Psoas muscle (tissue), 7 donors: ENCODE measurements at regions not wholly inside any gene's neighbourhood (a gene's known extent, or its start where the extent isn't known, plus 50 kb on each side); places are given as distances from the start of the nearest gene placed in this dataset.

ENCODE experiments used
- ATAC-seq, 4 donors: fragments of 200-7000 bp; cut with Tn5 transposase; one replicate each; pipeline ENCODE4 v1.9.1; 2020; ENCODE audit warnings: moderate library complexity in 3 of 4, mild to moderate bottlenecking in 2 of 4
- DNase-seq, 2 donors: peaks; one replicate each; pipeline ENCODE4 v3.0.0-alpha.2; 2020
- H3K27ac ChIP-seq: fragments of 200-600 bp; one replicate; pipeline ENCODE4 v1.8.0; 2022
- H3K27me3 ChIP-seq, 3 donors: fragments of 200-600 bp in 1 of 3; one replicate each; pipeline versions ENCODE4 v1.6.1 to v1.8.0; 2013 to 2022; ENCODE audit warnings: low read length in 2 of 3, mild to moderate bottlenecking in 2 of 3, moderate library complexity in 1 of 3; ENCODE audit not compliant: insufficient read depth in 3 of 3
- H3K36me3 ChIP-seq, 2 donors: fragments of 200-600 bp in 1 of 2; one replicate each; pipeline versions ENCODE4 v1.6.1 to v1.8.0; 2013 to 2022; ENCODE audit warnings: low read depth in 1 of 2, mild to moderate bottlenecking in 1 of 2, moderate library complexity in 1 of 2; ENCODE audit not compliant: insufficient read depth in 1 of 2
- H3K4me1 ChIP-seq: fragments of 200-600 bp; one replicate; pipeline ENCODE4 v1.8.0; 2022
- H3K4me3 ChIP-seq: fragments of 200-600 bp; one replicate; pipeline ENCODE4 v1.8.0; 2022; ENCODE audit warnings: mild to moderate bottlenecking
- H3K9me3 ChIP-seq: fragments of 200-600 bp; one replicate; pipeline ENCODE4 v1.8.0; 2022
- CTCF ChIP-seq: fragments of 200-600 bp; IDR thresholded peaks from one replicate; pipeline ENCODE4 v1.8.0; 2022; ENCODE audit warnings: antibody characterized with exemption
- WGBS, 3 donors: extraction: QIAGEN DNeasy Blood & Tissue Kit; methylation state at CpG; one replicate each; pipeline versions ENCODE4 v1.1.6 to v1.1.7; 2013; 5-methylcytosine and 5-hydroxymethylcytosine counted together
- intact Hi-C, 2 donors: fragments of 100-400 bp; cut with DNase I; formaldehyde crosslinking; loops; one replicate each; pipeline versions ENCODE4 v1.11.0 to v1.14.2; 2022
- donor health status: healthy with polysubstance abuse.
- donor health status: DM: no; HTN: no; CAD: no; lungs with moderate emphysema.
- donor health status: Bipolar disorder and iron deficiency.
- donor health status: healthy.
- donor health status: DM: yes; HTN: yes; CAD: no.
- donor health status: DM: no; HTN: no; CAD: no.
- donor health status: DM: yes; HTN: yes; CAD: no.

GRCh38 chr21:33158654-33159053 is 71.1 kb upstream of the IFNAR2 start:
- no peak for TF ChIP-seq CTCF

DNA sequence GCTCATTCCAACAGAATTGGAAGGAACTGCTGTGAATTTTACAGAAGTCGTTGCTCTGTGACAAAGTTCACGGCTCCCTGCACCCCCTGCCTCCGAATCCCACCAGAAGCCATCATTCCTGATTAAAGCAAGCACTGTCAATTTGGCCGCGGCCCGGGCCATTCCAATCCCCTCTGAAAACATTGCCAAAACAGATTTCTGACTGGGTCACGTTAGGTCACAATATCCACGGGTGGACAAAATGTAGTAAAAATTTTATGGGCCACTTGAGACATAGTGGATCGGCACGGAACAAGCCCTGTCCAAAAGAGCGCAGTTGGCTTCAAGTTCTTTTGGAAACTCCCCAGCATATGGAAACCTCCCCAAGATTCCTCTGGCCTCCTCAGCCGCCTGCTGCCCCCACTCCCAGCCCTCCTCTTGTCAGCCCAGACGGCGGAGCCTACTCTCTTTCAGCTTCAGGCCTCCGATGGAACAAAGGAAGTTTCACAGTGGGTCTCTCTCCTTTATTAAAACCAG is 67.2 kb upstream of the IFNAR2 start:
- no peak for TF ChIP-seq CTCF
- ATAC-seq (peak in 1 of 4 donors; percentile 44), DNase-seq (no peak)
- H3K27me3 ChIP-seq, result peaks cover 0 to 7% (median 3%) of the 10 kb centered on the region in 3 donors
- no peaks in the 10 kb centered on the region for H3K36me3 ChIP-seq
- 9 to 16% (median 12%) methylated on average over 15 of the region's 15 CpGs for WGBS, 3 donors
- no peak overlapping the region for H3K27ac ChIP-seq
- peaks cover 9% of the 10 kb centered on the region for H3K9me3 ChIP-seq
- intact Hi-C loops, result no loop called here
- H3K4me1 ChIP-seq, result no peaks in the 10 kb centered on the region
- no peak overlapping the region for H3K4me3 ChIP-seq

More at GRCh38 chr21:33158654-33159053, 71.1 kb upstream of the IFNAR2 start:
- H3K4me1 ChIP-seq, result no peaks in the 10 kb centered on the region
- no peak overlapping the region for H3K27ac ChIP-seq
- 68 to 88% (median 77%) methylated on average over 1 of the region's 1 CpG for WGBS, 3 donors
- H3K9me3 ChIP-seq, result peaks cover 9% of the 10 kb centered on the region
- no peak for ATAC-seq
- no peak for DNase-seq
- no peaks in the 10 kb centered on the region for H3K36me3 ChIP-seq
- no peak overlapping the region for H3K4me3 ChIP-seq
- H3K27me3 ChIP-seq, result peaks cover 0 to 11% (median 4%) of the 10 kb centered on the region in 3 donors
- intact Hi-C loops, result no loop called here

GRCh38 chr21:33168886-33169285 is 60.9 kb upstream of the IFNAR2 start:
- Histone ChIP-seq H3K36me3 (no peaks in the 10 kb centered on the region), H3K9me3 (no peaks in the 10 kb centered on the region), H3K4me1 (no peaks in the 10 kb centered on the region), H3K27me3 (peaks cover 0 to 12% (median 1%) of the 10 kb centered on the region in 3 donors), H3K4me3 (no peak overlapping the region), H3K27ac (no peak overlapping the region)
- no peak for TF ChIP-seq CTCF
- no peak for ATAC-seq
- no peak for DNase-seq
- WGBS, 3 donors, result 66 to 76% (median 72%) methylated on average over 6 of the region's 6 CpGs
- intact Hi-C loops, result no loop called here

GRCh38 chr21:33169359-33169758 is 60.4 kb upstream of the IFNAR2 start:
- intact Hi-C loops, result no loop called here
- Histone ChIP-seq H3K4me3 (no peak overlapping the region), H3K9me3 (no peaks in the 10 kb centered on the region), H3K27ac (no peak overlapping the region), H3K36me3 (no peaks in the 10 kb centered on the region), H3K27me3 (peaks cover 0 to 14% (median 1%) of the 10 kb centered on the region in 3 donors), H3K4me1 (no peaks in the 10 kb centered on the region)
- 81 to 88% (median 88%) methylated on average over 14 of the region's 14 CpGs for WGBS, 3 donors
- DNase-seq, result no peak
- no peak for ATAC-seq
- no peak for TF ChIP-seq CTCF

DNA sequence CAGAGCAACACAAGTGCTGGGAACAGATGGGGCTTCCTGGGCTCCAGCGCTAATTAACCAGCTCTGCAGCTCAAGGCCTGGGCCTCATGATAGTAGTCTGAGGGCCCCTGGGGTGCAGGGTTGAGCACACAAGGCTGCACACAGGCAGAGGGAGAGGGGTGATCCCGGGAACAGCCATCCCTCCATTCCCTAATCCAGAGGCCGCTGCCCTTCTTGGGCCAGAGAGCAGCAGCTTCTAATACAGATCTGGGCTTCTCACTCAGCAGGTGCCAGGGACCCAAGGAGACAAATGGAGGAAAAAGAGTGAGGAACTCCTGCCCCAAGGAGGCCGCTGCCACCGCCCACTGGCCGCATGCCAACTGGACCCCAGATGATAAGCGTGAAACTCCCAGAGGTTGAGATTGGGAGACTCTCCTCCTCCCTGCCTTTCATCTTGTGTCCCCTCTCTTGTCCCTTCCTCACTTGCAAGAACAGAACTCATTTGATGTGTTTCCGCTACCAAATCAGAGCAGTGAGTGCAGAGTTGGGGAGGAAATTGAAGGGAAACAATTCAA is 58.0 kb upstream of the IFNAR2 start:
- ATAC-seq (no peak), DNase-seq (no peak)
- no peaks in the 10 kb centered on the region for H3K4me1 ChIP-seq
- no peaks in the 10 kb centered on the region for H3K36me3 ChIP-seq
- no peak for TF ChIP-seq CTCF
- no peaks in the 10 kb centered on the region for H3K9me3 ChIP-seq
- no peak overlapping the region for H3K4me3 ChIP-seq
- WGBS, 3 donors, result 51 to 68% (median 57%) methylated on average over 8 of the region's 8 CpGs
- H3K27ac ChIP-seq, result no peak overlapping the region
- H3K27me3 ChIP-seq, result peaks cover 0 to 18% (median 0%) of the 10 kb centered on the region in 3 donors
- intact Hi-C loops, result no loop called here
